ENCODE measurements at regions not wholly inside any gene's neighbourhood (a gene's known extent, or its start where the extent isn't known, plus 50 kb on each side); places are given as distances from the start of the nearest gene placed in this dataset.
"Not testable (repeated sequence)": the region's sequence is repeated elsewhere in the genome, so short reads cannot be mapped to it uniquely, and the experiment has no call there.

DNA sequence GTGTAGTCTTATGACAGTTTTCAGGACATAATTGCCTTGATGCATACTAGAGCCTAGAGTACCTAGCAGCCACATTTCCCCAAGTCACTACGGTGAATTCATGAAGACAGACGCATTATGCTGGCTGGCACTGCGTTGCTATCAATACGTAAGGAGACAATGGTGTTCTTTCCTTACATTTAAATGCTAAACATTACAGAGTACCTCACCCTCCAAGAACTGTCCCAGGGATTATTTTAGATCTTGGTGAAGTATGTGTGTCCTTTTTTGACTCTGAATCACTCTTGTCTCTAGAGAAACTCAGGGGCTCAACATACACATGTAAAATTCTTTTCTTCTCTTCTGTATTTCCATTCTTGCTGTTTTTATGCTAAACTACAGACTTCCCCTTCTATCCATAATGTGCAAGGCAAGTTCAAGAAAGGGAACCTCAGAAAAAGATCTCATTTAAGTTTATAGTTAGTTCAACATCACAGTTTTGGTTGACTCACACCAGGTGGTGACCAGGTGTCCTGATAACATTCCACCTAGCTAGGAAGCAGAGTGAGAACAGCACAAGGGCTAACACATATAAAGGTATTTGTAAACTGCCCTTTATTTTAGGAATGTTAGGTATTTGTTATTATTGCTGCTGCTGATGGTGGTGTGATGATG is 212.4 kb upstream of the HNRNPA3 start:
- no peak for TF ChIP-seq CTCF (IDR thresholded peaks at IDR 0.05; ENCODE audit: insufficient read depth, low read length, missing control alignments)
- no peak for DNase-seq (ENCODE audit: low read depth, low spot score)
- no peak overlapping the region for H3K4me3 ChIP-seq (ENCODE audit: low read depth, low read length)
- POLR2A ChIA-PET: no interaction called here
- CTCF ChIA-PET: no interaction called here

DNA sequence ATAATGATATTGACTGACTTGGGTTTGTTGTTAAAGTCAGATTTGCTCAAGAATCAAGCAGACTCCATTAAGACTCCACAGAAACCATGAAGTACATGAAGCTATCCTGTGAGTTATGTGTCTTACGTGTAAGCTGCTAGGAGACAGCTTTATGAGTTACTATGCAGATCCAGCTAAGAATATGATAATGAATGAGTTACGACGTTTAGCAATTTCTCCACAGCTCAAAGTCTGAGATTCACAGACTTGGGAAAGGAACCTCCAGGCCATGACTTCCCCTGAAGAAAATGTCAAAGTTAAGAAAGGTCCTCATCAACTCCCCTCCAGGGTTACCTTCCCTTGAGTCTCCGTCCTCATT is 211.9 kb upstream of the HNRNPA3 start:
- no peak overlapping the region for H3K4me3 ChIP-seq (ENCODE audit: low read depth, low read length)
- CTCF ChIA-PET: no interaction called here
- TF ChIP-seq CTCF (IDR thresholded peaks at IDR 0.05; ENCODE audit: insufficient read depth, low read length, missing control alignments): no peak
- no peak for DNase-seq (ENCODE audit: low read depth, low spot score)
- POLR2A ChIA-PET: no interaction called here

DNA sequence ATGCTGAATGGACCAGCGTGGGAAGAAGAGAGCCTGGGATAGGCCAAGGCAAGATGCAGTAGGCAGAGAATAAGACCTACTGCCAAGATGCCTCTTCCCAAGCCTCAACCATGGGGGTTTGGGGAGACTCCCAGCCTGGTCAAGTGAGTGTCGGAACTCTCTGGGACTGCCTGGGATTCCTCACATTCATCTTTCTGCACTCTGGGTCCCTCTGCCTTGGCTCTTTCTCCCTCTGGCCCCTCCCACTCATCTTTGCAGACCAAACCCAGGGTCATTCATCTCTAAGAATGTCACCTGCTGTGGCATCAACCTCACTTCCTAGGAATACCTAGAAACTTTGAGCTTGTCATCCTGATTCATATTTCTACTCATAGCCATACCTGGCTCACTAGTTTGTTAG is 211.3 kb upstream of the HNRNPA3 start:
- no peak overlapping the region for H3K4me3 ChIP-seq (ENCODE audit: low read depth, low read length)
- ChIA-PET CTCF (no interaction called here), POLR2A (no interaction called here)
- DNase-seq (ENCODE audit: low read depth, low spot score): no peak
- TF ChIP-seq CTCF (IDR thresholded peaks at IDR 0.05; ENCODE audit: insufficient read depth, low read length, missing control alignments): no peak

GRCh38 chr2:177002983-177003382 is 209.6 kb upstream of the HNRNPA3 start:
- no peak for TF ChIP-seq CTCF (IDR thresholded peaks at IDR 0.05; ENCODE audit: insufficient read depth, low read length, missing control alignments)
- ChIA-PET CTCF (no interaction called here), POLR2A (no interaction called here)
- DNase-seq (ENCODE audit: low read depth, low spot score): no peak
- H3K4me3 ChIP-seq (ENCODE audit: low read depth, low read length): no peak overlapping the region

- POLR2A ChIA-PET; DNase-seq (ENCODE audit: low read depth, low spot score); CTCF ChIA-PET; H3K4me3 ChIP-seq (ENCODE audit: low read depth, low read length): not testable (repeated sequence)
These were observed 204.9 kb upstream of the HNRNPA3 start for GRCh38 chr2:177007726-177008125.

GRCh38 chr2:177008662-177009061 is 203.9 kb upstream of the HNRNPA3 start:
- CTCF ChIA-PET; DNase-seq (ENCODE audit: low read depth, low spot score); POLR2A ChIA-PET; H3K4me3 ChIP-seq (ENCODE audit: low read depth, low read length): not testable (repeated sequence)

DNA sequence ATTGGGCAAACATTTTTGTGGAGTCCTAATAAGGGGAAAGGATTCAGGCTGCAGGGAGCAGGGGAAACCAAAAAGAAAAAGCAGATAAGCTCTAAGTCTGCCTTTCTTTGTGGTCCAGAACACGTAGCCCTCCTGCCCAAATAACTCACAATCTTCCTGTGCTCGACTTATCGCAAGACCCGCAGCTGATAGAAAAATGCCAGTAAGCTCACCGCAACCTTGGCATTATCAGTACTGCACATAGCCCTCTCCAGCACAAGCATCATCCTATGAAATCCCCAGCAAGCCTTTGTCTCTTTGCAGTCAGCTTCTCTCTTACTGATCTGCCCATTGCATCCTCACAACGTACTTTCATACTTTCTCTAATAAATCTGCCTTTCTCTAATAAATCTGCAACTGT is 202.4 kb upstream of the HNRNPA3 start:
- no peak for TF ChIP-seq CTCF (IDR thresholded peaks at IDR 0.05; ENCODE audit: insufficient read depth, low read length, missing control alignments)
- no peak for DNase-seq (ENCODE audit: low read depth, low spot score)
- no peak overlapping the region for H3K4me3 ChIP-seq (ENCODE audit: low read depth, low read length)
- ChIA-PET CTCF (no interaction called here), POLR2A (no interaction called here)

Data from AG04449 (cell line).